GM19351 (cell line): ENCODE measurements at regions not wholly inside any gene's neighbourhood (a gene's known extent, or its start where the extent isn't known, plus 50 kb on each side); places are given as distances from the start of the nearest gene placed in this dataset.
"Not testable (repeated sequence)": the region's sequence is repeated elsewhere in the genome, so short reads cannot be mapped to it uniquely, and the experiment has no call there.

Experiments
- ATAC-seq: cut with Tn5 transposase; IDR thresholded peaks from one replicate; pipeline ENCODE4 v1.9.1; 2021; ENCODE audit warnings: mild to moderate bottlenecking, moderate library complexity; ENCODE audit not compliant: unreplicated experiment

GRCh38 chr2:235432741-235433520, 60.9 kb upstream of the AGAP1 start:
- no peak for ATAC-seq

GRCh38 chr2:235433860-235434259, 60.0 kb upstream of the AGAP1 start:
- no peak for ATAC-seq

- ATAC-seq = no peak
These were observed 53.7 kb upstream of the AGAP1 start for GRCh38 chr2:235439959-235440662.

- not testable (repeated sequence) for ATAC-seq
These were observed 50.3 kb upstream of the AGAP1 start for GRCh38 chr2:235443580-235443979.
